H1 (cell line): ENCODE measurements at regions not wholly inside any gene's neighbourhood (a gene's known extent, or its start where the extent isn't known, plus 50 kb on each side); places are given as distances from the start of the nearest gene placed in this dataset.

ENCODE experiments used
- CTCF ChIA-PET: fragments of 300-600 bp; sonication (Branson Sonifier 250); formaldehyde crosslinking; loops from one replicate; lab custom pipeline; 2021; ENCODE audit not compliant: partially characterized antibody; lab: Charles Lee
- POLR2A ChIA-PET: fragments of 300-600 bp; sonication (Branson Sonifier 250); formaldehyde crosslinking; loops from one replicate; lab custom pipeline; 2021; ENCODE audit warnings: inconsistent platforms; ENCODE audit not compliant: partially characterized antibody; lab: Charles Lee
- DNase-seq, 2 experiments: peaks; one replicate each; pipeline versions ENCODE4 v3.0.0 to v3.0.0-alpha.2; 2010 to 2022; ENCODE audit warnings: low spot score in 2 of 2, low read depth in 1 of 2, mixed read lengths in 1 of 2
- FAIRE-seq: peaks from 2 replicates; lab custom pipeline; 2011; peaks lifted over from hg19 to GRCh38; lab: Jason Lieb, UNC
- H2AFZ ChIP-seq: 2 replicates; pipeline ENCODE4 v1.8.1; 2012; ENCODE audit warnings: low read length, inconsistent platforms
- H2AK5ac ChIP-seq: 2 replicates; pipeline ENCODE4 v1.6.1; 2013; ENCODE audit warnings: low read depth, low read length
- H2BK120ac ChIP-seq: replicated peaks from 2 replicates; pipeline ENCODE3; 2013; ENCODE audit warnings: low read depth, low read length, inconsistent platforms
- H2BK12ac ChIP-seq: 2 replicates; pipeline ENCODE4 v1.6.1; 2013; ENCODE audit warnings: low read depth, low read length
- H2BK15ac ChIP-seq: 2 replicates; pipeline ENCODE4 v1.6.1; 2013; ENCODE audit warnings: low read length
- H2BK20ac ChIP-seq: 2 replicates; pipeline ENCODE4 v1.6.1; 2013; ENCODE audit warnings: low read length
- H2BK5ac ChIP-seq: 2 replicates; pipeline ENCODE4 v1.6.1; 2013; ENCODE audit warnings: low read depth, low read length
- H3K14ac ChIP-seq: 2 replicates; pipeline ENCODE4 v1.6.1; 2013; ENCODE audit warnings: inconsistent platforms; ENCODE audit not compliant: insufficient read length
- H3K18ac ChIP-seq: 2 replicates; pipeline ENCODE4 v1.6.1; 2013; ENCODE audit warnings: low read length; ENCODE audit errors: extremely low read depth
- H3K23ac ChIP-seq: 2 replicates; pipeline ENCODE4 v1.6.1; 2013; ENCODE audit warnings: inconsistent platforms; ENCODE audit not compliant: insufficient read length
- H3K23me2 ChIP-seq: 2 replicates; pipeline ENCODE4 v1.6.1; 2013; ENCODE audit warnings: low read depth, low read length
- H3K27ac ChIP-seq: 2 replicates; pipeline ENCODE4 v1.6.1; 2011; ENCODE audit warnings: low read depth, low read length, inconsistent platforms
- H3K27me3 ChIP-seq, 4 experiments: replicated peaks in 1 of 4; 1 replicate in 1 of 4; 2 replicates in 3 of 4; pipeline versions ENCODE4 v1.6.1 to v1.8.1; 2011 to 2013; ENCODE audit warnings: low read length in 3 of 4, mild to moderate bottlenecking in 3 of 4, inconsistent platforms in 2 of 4, mixed read lengths in 2 of 4, moderate library complexity in 1 of 4; ENCODE audit not compliant: control insufficient read depth in 3 of 4, insufficient read depth in 3 of 4; ENCODE audit errors: extremely low read depth in 1 of 4
- H3K36me3 ChIP-seq, 4 experiments: 2 replicates each; pipeline versions ENCODE4 v1.6.1 to v1.8.1; 2011 to 2013; ENCODE audit warnings: mild to moderate bottlenecking in 4 of 4, low read length in 3 of 4, moderate library complexity in 2 of 4, control low read depth in 1 of 4, inconsistent platforms in 1 of 4; ENCODE audit not compliant: insufficient read depth in 4 of 4, control insufficient read depth in 2 of 4
- H3K4ac ChIP-seq: replicated peaks from 2 replicates; pipeline ENCODE3; 2013; ENCODE audit warnings: low read length, low read depth, mixed read lengths, inconsistent platforms; ENCODE audit not compliant: insufficient read length
- H3K4me1 ChIP-seq, 4 experiments: replicated peaks in 1 of 4; 1 replicate in 1 of 4; 2 replicates in 3 of 4; pipeline versions ENCODE4 v1.6.1 to v1.8.1; 2011 to 2013; ENCODE audit warnings: low read length in 3 of 4, inconsistent platforms in 2 of 4, mixed read lengths in 1 of 4; ENCODE audit not compliant: insufficient read depth in 4 of 4, control insufficient read depth in 3 of 4
- H3K4me2 ChIP-seq, 2 experiments: 2 replicates each; pipeline versions ENCODE4 v1.6.1 to v1.8.1; 2011 to 2013; ENCODE audit warnings: low read depth in 2 of 2, low read length in 2 of 2, control low read depth in 1 of 2, inconsistent platforms in 1 of 2, mild to moderate bottlenecking in 1 of 2; ENCODE audit not compliant: insufficient read depth in 1 of 2
- H3K4me3 ChIP-seq, 4 experiments: fragments of 200-600, 300-600 bp in 1 of 4; sonication (generic), shearing (Covaris generic), sonication (Bioruptor Twin) in 1 of 4; 2 replicates each; pipeline versions ENCODE4 v1.5.1 to v1.8.1; 2011 to 2016; ENCODE audit warnings: low read length in 4 of 4, low read depth in 3 of 4, control low read depth in 2 of 4, inconsistent platforms in 2 of 4, mild to moderate bottlenecking in 2 of 4, mixed read lengths in 1 of 4, moderate library complexity in 1 of 4; ENCODE audit not compliant: insufficient read depth in 2 of 4; ENCODE audit errors: extremely low read depth in 1 of 4
- H3K56ac ChIP-seq: replicated peaks from 2 replicates; pipeline ENCODE3; 2013; ENCODE audit warnings: low read depth, mild to moderate bottlenecking, mixed read lengths, low read length, inconsistent platforms; ENCODE audit not compliant: insufficient read length
- H3K79me1 ChIP-seq: 2 replicates; pipeline ENCODE4 v1.6.1; 2013; ENCODE audit warnings: low read depth, low read length, control low read depth
- H3K79me2 ChIP-seq, 2 experiments: 2 replicates each; pipeline versions ENCODE4 v1.6.1 to v1.8.1; 2012 to 2013; ENCODE audit warnings: low read length in 2 of 2, mild to moderate bottlenecking in 2 of 2, inconsistent platforms in 1 of 2; ENCODE audit not compliant: insufficient read depth in 2 of 2, control insufficient read depth in 1 of 2
- H3K9ac ChIP-seq, 4 experiments: replicated peaks in 1 of 4; 1 replicate in 1 of 4; 2 replicates in 3 of 4; pipeline versions ENCODE4 v1.6.1 to v1.8.1; 2011 to 2013; ENCODE audit warnings: low read depth in 3 of 4, low read length in 3 of 4, control low read depth in 2 of 4, mild to moderate bottlenecking in 2 of 4, moderate library complexity in 2 of 4, inconsistent platforms in 1 of 4; ENCODE audit errors: extremely low read depth in 1 of 4
- H3K9me3 ChIP-seq, 2 experiments: 2 replicates each; pipeline versions ENCODE4 v1.6.1 to v1.8.1; 2012 to 2013; ENCODE audit warnings: mild to moderate bottlenecking in 2 of 2, moderate library complexity in 2 of 2, control low read depth in 1 of 2, inconsistent platforms in 1 of 2, low read depth in 1 of 2, low read length in 1 of 2, mixed read lengths in 1 of 2; ENCODE audit not compliant: insufficient read depth in 2 of 2
- H4K20me1 ChIP-seq, 2 experiments: replicated peaks in 1 of 2; 2 replicates each; pipeline versions ENCODE3 to v1.8.1; 2011 to 2013; ENCODE audit warnings: inconsistent platforms in 2 of 2, low read length in 2 of 2, mild to moderate bottlenecking in 1 of 2; ENCODE audit not compliant: insufficient read depth in 2 of 2, control insufficient read depth in 1 of 2
- H4K5ac ChIP-seq: 2 replicates; pipeline ENCODE4 v1.6.1; 2013; ENCODE audit warnings: low read length, low read depth, mixed read lengths, inconsistent platforms; ENCODE audit not compliant: insufficient read length
- H4K8ac ChIP-seq: 2 replicates; pipeline ENCODE4 v1.8.0; 2013; ENCODE audit warnings: mild to moderate bottlenecking, moderate library complexity, low read length, inconsistent platforms; ENCODE audit not compliant: insufficient read depth; ENCODE audit errors: extremely low read depth
- H4K91ac ChIP-seq: replicated peaks from 2 replicates; pipeline ENCODE3; 2013; ENCODE audit warnings: low read length, mixed read lengths, inconsistent platforms; ENCODE audit not compliant: insufficient read length
- ASH2L ChIP-seq: fragments of 200-600, 300-600 bp; sonication (generic); IDR thresholded peaks from one replicate; pipeline ENCODE4 v1.7.1; 2017; ENCODE audit warnings: low read length
- ATF3 ChIP-seq: IDR thresholded peaks from 2 replicates; pipeline ENCODE4 v1.6.1; 2011; ENCODE audit warnings: low read depth, mild to moderate bottlenecking, low read length; ENCODE audit not compliant: insufficient read depth
- CHD1 ChIP-seq: IDR thresholded peaks from 2 replicates; pipeline ENCODE4 v1.6.1; 2012; ENCODE audit warnings: low read depth, low read length, improper control_type of control experiment
- EZH2 ChIP-seq: fragments of 200-600 bp; sonication (generic); IDR thresholded peaks from 2 replicates; pipeline ENCODE4 v1.7.1; 2012; ENCODE audit warnings: low read depth, mild to moderate bottlenecking, moderate library complexity, low read length, inconsistent platforms; ENCODE audit not compliant: severe bottlenecking
- NRF1 ChIP-seq: IDR thresholded peaks from 2 replicates; pipeline ENCODE4 v1.6.1; 2011; ENCODE audit warnings: mild to moderate bottlenecking, low read depth, low read length, improper control_type of control experiment
- POU5F1 ChIP-seq: IDR thresholded peaks from 2 replicates; pipeline ENCODE4 v1.6.1; 2011; ENCODE audit warnings: low read depth, mild to moderate bottlenecking, low read length, moderate library complexity
- RAD21 ChIP-seq, 2 experiments: IDR thresholded peaks in 1 of 2; conservative IDR thresholded peaks in 1 of 2; 2 replicates each; pipeline ENCODE4 v1.6.1; 2011; ENCODE audit warnings: low read depth in 2 of 2, low read length in 2 of 2, improper control_type of control experiment in 1 of 2, inconsistent platforms in 1 of 2, mild to moderate bottlenecking in 1 of 2, moderate library complexity in 1 of 2
- RNF2 ChIP-seq: fragments of 200-900, 300-1000 bp; sonication (generic); IDR thresholded peaks from 2 replicates; pipeline ENCODE4 v1.7.1; 2016; ENCODE audit warnings: borderline replicate concordance, low read depth, mild to moderate bottlenecking, antibody characterized with exemption, low read length; ENCODE audit not compliant: poor library complexity, severe bottlenecking; ENCODE audit errors: missing control alignments
- SAP30 ChIP-seq: fragments of 300-600 bp; sonication (generic); IDR thresholded peaks from 2 replicates; pipeline ENCODE4 v1.7.1; 2012; ENCODE audit warnings: low read length, moderate library complexity, mild to moderate bottlenecking, inconsistent platforms; ENCODE audit not compliant: insufficient read depth, insufficient replicate concordance
- TAF1 ChIP-seq: IDR thresholded peaks from 2 replicates; pipeline ENCODE4 v1.6.1; 2011; ENCODE audit warnings: mild to moderate bottlenecking, low read depth, low read length
- TBP ChIP-seq: IDR thresholded peaks from 2 replicates; pipeline ENCODE4 v1.6.1; 2011; ENCODE audit warnings: low read depth, low read length, improper control_type of control experiment
- TEAD4 ChIP-seq: IDR thresholded peaks from 2 replicates; pipeline ENCODE4 v1.6.1; 2012; ENCODE audit warnings: low read depth, low read length, inconsistent platforms, mixed read lengths
- ZNF274 ChIP-seq: IDR thresholded peaks from 2 replicates; pipeline ENCODE4 v1.7.0; 2012; ENCODE audit warnings: low read length, borderline replicate concordance; ENCODE audit errors: extremely low read depth
- WGBS, 2 experiments: shearing (Covaris generic) in 1 of 2; methylation state at CpG; one replicate each; pipeline versions ENCODE4 v1.1.6 to v1.1.7; 2013 to 2015; ENCODE audit warnings: low lambda C conversion rate in 2 of 2, mixed read lengths in 2 of 2, inconsistent platforms in 1 of 2, low coverage in 1 of 2, missing lambda C conversion rate in 1 of 2; ENCODE audit not compliant: insufficient replicate concordance in 2 of 2, insufficient coverage in 1 of 2, insufficient read length in 1 of 2; ENCODE audit errors: extremely low coverage in 1 of 2, missing lambda C conversion rate in 1 of 2; 5-methylcytosine and 5-hydroxymethylcytosine counted together

- H3K4ac ChIP-seq, result no peak overlapping the region
- no peaks in the 10 kb centered on the region for H3K27me3 ChIP-seq
- no peak for FAIRE-seq
- H3K4me2 ChIP-seq, result no peak overlapping the region
- H3K56ac ChIP-seq, result no peak overlapping the region
- H3K4me3 ChIP-seq, result no peak overlapping the region
- no peak overlapping the region for H2BK5ac ChIP-seq
- no peak overlapping the region for H4K8ac ChIP-seq
- H3K27ac ChIP-seq, result no peak overlapping the region
- no peak overlapping the region for H2BK12ac ChIP-seq
- no peak overlapping the region for H4K91ac ChIP-seq
- H4K20me1 ChIP-seq, result no peaks in the 10 kb centered on the region
- no peak for DNase-seq
- POLR2A ChIA-PET, result no interaction called here
- no peaks in the 10 kb centered on the region for H3K23me2 ChIP-seq
- H3K23ac ChIP-seq, result no peak overlapping the region
- TF ChIP-seq TAF1 (no peak), ASH2L (no peak), SAP30 (no peak), EZH2 (no peak), CHD1 (no peak), RAD21 (IDR thresholded peaks at IDR 0.05 in 1 of 2, conservative IDR thresholded peaks at IDR 0.05 in 1 of 2; ENCODE audit: low read depth in 2 of 2, low read length in 2 of 2) (no peak), POU5F1 (no peak), TEAD4 (no peak), NRF1 (no peak), TBP (no peak), RNF2 (no peak), ZNF274 (no peak), ATF3 (no peak)
- H2BK120ac ChIP-seq, result no peak overlapping the region
- H3K14ac ChIP-seq, result no peak overlapping the region
- no peak overlapping the region for H2BK15ac ChIP-seq
- no peak overlapping the region for H2BK20ac ChIP-seq
- H3K9me3 ChIP-seq, result no peaks in the 10 kb centered on the region
- H3K79me1 ChIP-seq, result no peaks in the 10 kb centered on the region
- no peak overlapping the region for H2AFZ ChIP-seq
- no peak overlapping the region for H3K9ac ChIP-seq
- WGBS, 2 experiments, result 0% methylated on average over 1 of the region's 1 CpG; no CpG with 5 or more reads in 1 of the 2 experiments
- H4K5ac ChIP-seq, result no peak overlapping the region
- H3K18ac ChIP-seq, result no peak overlapping the region
- no peaks in the 10 kb centered on the region for H3K4me1 ChIP-seq
- no peak overlapping the region for H2AK5ac ChIP-seq
- H3K36me3 ChIP-seq, result no peaks in the 10 kb centered on the region
- CTCF ChIA-PET, result no interaction called here
- H3K79me2 ChIP-seq, result no peaks in the 10 kb centered on the region
Measured at GRCh38 chr2:48138898-48139297, 175.6 kb upstream of the FOXN2 start.
